Trophoblast cell (in vitro differentiated cells and primary cell): ENCODE measurements at regions not wholly inside any gene's neighbourhood (a gene's known extent, or its start where the extent isn't known, plus 50 kb on each side); places are given as distances from the start of the nearest gene placed in this dataset.

Experiments
- DNase-seq, 2 donors: peaks; one replicate each; pipeline ENCODE4 v3.0.0-alpha.2; 2016
- H2AFZ ChIP-seq: 2 replicates; pipeline ENCODE4 v1.6.1; 2013; ENCODE audit warnings: low read length, moderate library complexity, mild to moderate bottlenecking; ENCODE audit not compliant: insufficient read depth, poor library complexity
- H2AK5ac ChIP-seq: 2 replicates; pipeline ENCODE4 v1.6.1; 2013; ENCODE audit warnings: mild to moderate bottlenecking, low read length
- H2BK120ac ChIP-seq: 2 replicates; pipeline ENCODE4 v1.6.1; 2013; ENCODE audit warnings: low read length, mild to moderate bottlenecking, moderate library complexity; ENCODE audit not compliant: insufficient read depth, poor library complexity
- H2BK12ac ChIP-seq: 2 replicates; pipeline ENCODE4 v1.6.1; 2013; ENCODE audit warnings: mild to moderate bottlenecking, low read length, moderate library complexity
- H2BK5ac ChIP-seq: 2 replicates; pipeline ENCODE4 v1.6.1; 2013; ENCODE audit warnings: low read length, low read depth, moderate library complexity, mild to moderate bottlenecking; ENCODE audit not compliant: poor library complexity
- H3K14ac ChIP-seq: 2 replicates; pipeline ENCODE4 v1.6.1; 2013; ENCODE audit warnings: mild to moderate bottlenecking, low read length
- H3K18ac ChIP-seq: 2 replicates; pipeline ENCODE4 v1.6.1; 2013; ENCODE audit warnings: mild to moderate bottlenecking, low read length
- H3K23ac ChIP-seq: 2 replicates; pipeline ENCODE4 v1.6.1; 2013; ENCODE audit warnings: low read length
- H3K27ac ChIP-seq: 2 replicates; pipeline ENCODE4 v1.5.1; 2013; ENCODE audit warnings: low read depth, mild to moderate bottlenecking, inconsistent platforms, low read length, moderate library complexity
- H3K27me3 ChIP-seq: 2 replicates; pipeline ENCODE4 v1.6.1; 2013; ENCODE audit warnings: inconsistent platforms, mild to moderate bottlenecking, low read length, moderate library complexity; ENCODE audit not compliant: insufficient read depth
- H3K36me3 ChIP-seq, 2 experiments: 1 replicate in 1 of 2; 2 replicates in 1 of 2; pipeline ENCODE4 v1.6.1; 2013; ENCODE audit warnings: low read length in 2 of 2, mild to moderate bottlenecking in 2 of 2, moderate library complexity in 1 of 2; ENCODE audit not compliant: insufficient read depth in 2 of 2, control insufficient read depth in 1 of 2
- H3K4ac ChIP-seq: 2 replicates; pipeline ENCODE4 v1.6.1; 2013; ENCODE audit warnings: low read depth, mild to moderate bottlenecking, low read length, moderate library complexity
- H3K4me1 ChIP-seq, 2 experiments: 1 replicate in 1 of 2; 2 replicates in 1 of 2; pipeline ENCODE4 v1.6.1; 2013; ENCODE audit warnings: low read length in 2 of 2, mild to moderate bottlenecking in 2 of 2, moderate library complexity in 1 of 2; ENCODE audit not compliant: insufficient read depth in 2 of 2, control insufficient read depth in 1 of 2
- H3K4me2 ChIP-seq: 2 replicates; pipeline ENCODE4 v1.6.1; 2013; ENCODE audit warnings: inconsistent platforms, mild to moderate bottlenecking, low read length, moderate library complexity
- H3K4me3 ChIP-seq: 2 replicates; pipeline ENCODE4 v1.5.1; 2013; ENCODE audit warnings: mild to moderate bottlenecking, low read depth, low read length, inconsistent platforms
- H3K79me1 ChIP-seq: one replicate; pipeline ENCODE4 v1.6.1; 2013; ENCODE audit warnings: low read length
- H3K79me2 ChIP-seq: 2 replicates; pipeline ENCODE4 v1.6.1; 2013; ENCODE audit warnings: low read length, mild to moderate bottlenecking; ENCODE audit not compliant: control insufficient read depth, insufficient read depth, poor library complexity
- H3K9ac ChIP-seq: 2 replicates; pipeline ENCODE4 v1.6.1; 2013; ENCODE audit warnings: mild to moderate bottlenecking, low read length
- H3K9me3 ChIP-seq: 2 replicates; pipeline ENCODE4 v1.6.1; 2013; ENCODE audit warnings: low read depth, mild to moderate bottlenecking, control low read depth, inconsistent platforms, low read length; ENCODE audit not compliant: insufficient read depth
- H4K12ac ChIP-seq: 2 replicates; pipeline ENCODE4 v1.6.1; 2013; ENCODE audit warnings: low read depth, mild to moderate bottlenecking, low read length, moderate library complexity
- H4K8ac ChIP-seq: 2 replicates; pipeline ENCODE4 v1.6.1; 2013; ENCODE audit warnings: low read depth, mild to moderate bottlenecking, low read length, moderate library complexity
- H4K91ac ChIP-seq: one replicate; pipeline ENCODE4 v1.6.1; 2013; ENCODE audit warnings: low read depth, mild to moderate bottlenecking, low read length, moderate library complexity
- WGBS: extraction: QIAGEN DNeasy Blood & Tissue Kit; methylation state at CpG from one replicate; pipeline ENCODE4 v1.1.7; 2013; ENCODE audit warnings: missing lambda C conversion rate; ENCODE audit not compliant: insufficient read length, insufficient coverage; ENCODE audit errors: extremely low coverage; 5-methylcytosine and 5-hydroxymethylcytosine counted together

- H2AFZ ChIP-seq = no peak overlapping the region
- WGBS = no CpG with 5 or more reads among the region's 3 CpGs
- no peak overlapping the region for H3K4me3 ChIP-seq
- no peak overlapping the region for H3K27ac ChIP-seq
- no peak overlapping the region for H2AK5ac ChIP-seq
- no peak overlapping the region for H3K18ac ChIP-seq
- no peak overlapping the region for H3K14ac ChIP-seq
- no peak overlapping the region for H2BK12ac ChIP-seq
- H4K91ac ChIP-seq = no peak overlapping the region
- H3K4me1 ChIP-seq = peaks cover 2 to 3% of the 10 kb centered on the region in 2 experiments
- H3K79me1 ChIP-seq = no peaks in the 10 kb centered on the region
- no peak overlapping the region for H3K23ac ChIP-seq
- H3K79me2 ChIP-seq = no peaks in the 10 kb centered on the region
- no peak for DNase-seq
- no peaks in the 10 kb centered on the region for H3K9me3 ChIP-seq
- no peak overlapping the region for H2BK120ac ChIP-seq
- H3K4ac ChIP-seq = no peak overlapping the region
- no peak overlapping the region for H3K4me2 ChIP-seq
- no peak overlapping the region for H4K8ac ChIP-seq
- no peak overlapping the region for H3K9ac ChIP-seq
- H4K12ac ChIP-seq = no peak overlapping the region
- H3K36me3 ChIP-seq = no peaks in the 10 kb centered on the region
- H2BK5ac ChIP-seq = no peak overlapping the region
- no peaks in the 10 kb centered on the region for H3K27me3 ChIP-seq
Measured at GRCh38 chr5:157956271-157956885, 97.4 kb upstream of the CLINT1 start.

- H3K23ac ChIP-seq = no peak overlapping the region
- H3K9ac ChIP-seq = no peak overlapping the region
- no peak overlapping the region for H2BK12ac ChIP-seq
- no peaks in the 10 kb centered on the region for H3K36me3 ChIP-seq
- no peak overlapping the region for H3K4ac ChIP-seq
- H3K4me1 ChIP-seq = no peaks in the 10 kb centered on the region
- no peak overlapping the region for H3K27ac ChIP-seq
- H3K4me2 ChIP-seq = no peak overlapping the region
- H2BK120ac ChIP-seq = no peak overlapping the region
- peak in 1 of 2 donors; percentile 69 for DNase-seq
- H2BK5ac ChIP-seq = no peak overlapping the region
- no CpG with 5 or more reads among the region's 6 CpGs for WGBS
- no peak overlapping the region for H2AK5ac ChIP-seq
- H4K12ac ChIP-seq = no peak overlapping the region
- H2AFZ ChIP-seq = no peak overlapping the region
- no peak overlapping the region for H4K8ac ChIP-seq
- no peaks in the 10 kb centered on the region for H3K27me3 ChIP-seq
- H3K18ac ChIP-seq = no peak overlapping the region
- H3K4me3 ChIP-seq = no peak overlapping the region
- no peaks in the 10 kb centered on the region for H3K9me3 ChIP-seq
- H3K14ac ChIP-seq = no peak overlapping the region
- H3K79me2 ChIP-seq = no peaks in the 10 kb centered on the region
- H3K79me1 ChIP-seq = no peaks in the 10 kb centered on the region
- H4K91ac ChIP-seq = no peak overlapping the region
Measured at GRCh38 chr5:157955541-157956172, 96.7 kb upstream of the CLINT1 start.

GRCh38 chr5:157952374-157952685, 93.4 kb upstream of the CLINT1 start:
- Histone ChIP-seq H3K9ac (no peak overlapping the region), H3K27ac (no peak overlapping the region), H3K4me1 (peaks cover 0 to 2% of the 10 kb centered on the region in 2 experiments), H4K12ac (no peak overlapping the region), H2AFZ (no peak overlapping the region), H3K4me3 (no peak overlapping the region), H2BK5ac (no peak overlapping the region), H3K27me3 (no peaks in the 10 kb centered on the region), H4K8ac (no peak overlapping the region), H3K79me2 (peaks cover 2% of the 10 kb centered on the region), H3K23ac (no peak overlapping the region), H3K36me3 (no peaks in the 10 kb centered on the region), H2BK12ac (no peak overlapping the region), H2AK5ac (no peak overlapping the region), H3K4ac (no peak overlapping the region), H3K18ac (no peak overlapping the region), H3K14ac (no peak overlapping the region), H2BK120ac (no peak overlapping the region), H3K4me2 (no peak overlapping the region), H3K79me1 (peaks cover 3% of the 10 kb centered on the region), H4K91ac (no peak overlapping the region), H3K9me3 (no peaks in the 10 kb centered on the region)
- DNase-seq = no peak
- no CpG with 5 or more reads among the region's 1 CpG for WGBS

- Histone ChIP-seq H3K79me2 (peaks cover 2% of the 10 kb centered on the region), H2BK120ac (no peak overlapping the region), H2AFZ (no peak overlapping the region), H2AK5ac (no peak overlapping the region), H4K8ac (no peak overlapping the region), H3K27me3 (no peaks in the 10 kb centered on the region), H3K4me1 (peaks cover 0 to 2% of the 10 kb centered on the region in 2 experiments), H3K36me3 (no peaks in the 10 kb centered on the region), H2BK12ac (no peak overlapping the region), H3K14ac (no peak overlapping the region), H3K4me2 (no peak overlapping the region), H4K12ac (no peak overlapping the region), H2BK5ac (no peak overlapping the region), H4K91ac (no peak overlapping the region), H3K9me3 (no peaks in the 10 kb centered on the region), H3K4me3 (no peak overlapping the region), H3K23ac (no peak overlapping the region), H3K79me1 (peaks cover 3% of the 10 kb centered on the region), H3K9ac (no peak overlapping the region), H3K4ac (no peak overlapping the region), H3K27ac (no peak overlapping the region), H3K18ac (no peak overlapping the region)
- no peak for DNase-seq
- no CpG with 5 or more reads among the region's 4 CpGs for WGBS
Measured at GRCh38 chr5:157951673-157952373, 92.9 kb upstream of the CLINT1 start.
